Activated CD4-positive, alpha-beta T cell treated with anti-CD3 and anti-CD28 coated beads, Interleukin-2, amount 50 U/mL, for 1 hour (primary cell): ENCODE measurements at regions not wholly inside any gene's neighbourhood (a gene's known extent, or its start where the extent isn't known, plus 50 kb on each side); places are given as distances from the start of the nearest gene placed in this dataset.

Experiments
- DNase-seq: peaks from one replicate; pipeline ENCODE4 v3.0.0-alpha.2; 2020

DNA sequence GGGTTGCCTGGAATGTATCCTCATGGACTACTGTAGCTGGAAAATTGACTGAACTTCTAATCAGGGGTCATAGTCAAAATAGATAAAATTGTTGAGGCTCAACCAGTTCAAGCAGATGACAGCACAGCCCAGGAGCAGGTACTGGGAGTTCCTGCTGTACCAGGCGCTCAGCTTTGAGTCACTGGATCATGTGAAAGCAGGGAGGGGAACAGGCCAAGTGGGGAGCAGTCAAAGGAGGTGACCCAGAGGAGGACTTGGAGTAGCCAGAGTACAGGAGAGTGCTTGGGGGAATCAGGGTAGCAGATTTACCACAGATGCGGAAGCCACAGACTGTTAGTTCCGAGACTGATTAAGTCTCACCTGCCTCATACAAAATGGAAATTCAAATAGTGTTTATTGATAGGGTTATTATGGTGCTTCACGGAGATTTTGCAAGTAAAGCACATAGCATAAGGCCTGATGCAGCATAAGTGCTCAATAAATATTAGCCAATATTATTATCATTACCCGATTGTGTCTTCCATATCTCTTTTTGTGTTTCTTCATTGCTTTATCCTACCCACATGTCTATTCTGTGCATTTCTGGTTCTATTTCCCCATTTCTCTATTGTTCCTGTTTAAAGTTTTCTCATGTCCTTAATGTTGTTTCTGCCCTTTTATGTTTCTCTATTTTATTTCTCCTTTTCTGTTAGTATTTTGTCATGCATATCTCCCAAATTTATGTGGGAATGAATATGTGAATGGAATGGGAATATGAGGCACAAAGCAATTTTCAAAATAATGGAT lies 369.2 kb upstream of the MCTP2 start:
- no peak for DNase-seq

GRCh38 chr15:93861413-93861812 lies 369.9 kb upstream of the MCTP2 start:
- DNase-seq = no peak

DNA sequence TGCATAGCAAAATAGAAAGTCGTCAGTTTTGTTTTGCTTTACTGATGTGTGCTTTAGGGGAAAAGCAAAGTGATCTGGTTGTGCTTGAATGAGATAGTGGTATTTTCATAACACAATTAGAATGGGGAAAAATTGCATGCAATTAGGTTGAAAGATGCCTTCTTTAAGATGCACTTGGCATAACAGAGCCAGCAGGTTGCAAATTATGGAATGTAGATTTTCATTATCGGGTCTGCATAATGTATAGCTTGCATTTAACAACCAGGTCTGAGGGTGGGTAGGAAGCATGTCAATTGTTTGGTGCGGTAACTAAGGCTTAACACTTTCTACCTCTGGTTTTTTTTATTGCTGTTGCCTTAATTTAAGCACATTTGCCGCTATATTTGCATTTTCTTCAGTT lies 370.7 kb upstream of the MCTP2 start:
- no peak for DNase-seq

GRCh38 chr15:93859176-93859575 lies 372.2 kb upstream of the MCTP2 start:
- DNase-seq = no peak

DNA sequence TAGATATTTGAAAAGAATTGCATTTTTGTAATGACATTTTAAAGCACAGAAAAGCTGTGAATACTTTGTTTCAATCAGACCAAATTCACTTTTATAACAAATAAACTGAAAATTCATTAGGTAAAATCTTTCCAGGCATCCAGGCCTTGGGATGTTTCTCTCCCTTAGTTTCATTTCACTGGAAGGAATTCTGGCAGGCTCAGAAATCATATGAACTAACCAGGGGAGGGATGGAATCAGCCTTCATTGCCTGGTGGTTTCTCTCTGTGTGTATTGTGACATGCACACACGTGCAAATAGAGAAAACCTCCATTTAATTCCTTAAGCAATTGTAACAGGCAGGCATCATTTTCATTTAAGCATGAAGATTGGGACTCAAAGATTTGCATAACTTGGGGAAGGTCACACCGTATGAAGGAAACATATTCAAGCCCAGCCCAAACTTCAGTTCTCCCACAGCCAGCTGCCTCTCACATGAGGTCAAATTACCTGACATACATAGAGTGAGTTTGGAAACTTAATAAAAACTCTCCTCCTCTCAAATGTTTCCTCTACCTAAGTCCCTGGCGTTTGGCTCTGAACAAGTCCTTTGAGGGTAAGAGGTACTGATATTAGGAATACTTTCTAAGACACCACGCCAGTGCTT lies 376.1 kb upstream of the MCTP2 start:
- DNase-seq = no peak

- DNase-seq = no peak
Measured at GRCh38 chr15:93854088-93854487, 377.3 kb upstream of the MCTP2 start.

- no peak for DNase-seq
Measured at GRCh38 chr15:93852761-93853160, 378.6 kb upstream of the MCTP2 start.

GRCh38 chr15:93848490-93848889 lies 382.9 kb upstream of the MCTP2 start:
- DNase-seq = no peak

DNA sequence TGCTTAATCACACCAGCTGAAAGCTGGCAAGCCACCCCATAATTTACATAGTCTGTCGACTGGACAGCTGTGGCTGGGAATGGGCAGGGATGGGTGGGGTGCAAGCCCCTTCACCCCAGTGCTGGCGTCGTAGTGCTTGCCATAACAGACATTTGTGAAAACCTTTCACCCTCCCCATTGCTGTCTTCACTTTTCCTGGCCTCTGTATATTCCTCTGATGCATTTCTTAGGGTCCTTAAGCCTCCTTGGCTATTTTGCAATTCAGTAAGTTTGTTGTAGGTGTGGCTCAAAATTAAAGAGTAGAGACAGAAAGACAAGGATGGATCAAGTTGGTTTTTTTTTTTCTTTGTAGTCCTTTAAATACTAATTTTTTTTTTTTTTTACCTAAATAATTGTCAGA lies 383.3 kb upstream of the MCTP2 start:
- DNase-seq = no peak

- DNase-seq = no peak
Measured at GRCh38 chr15:93846148-93846547, 385.2 kb upstream of the MCTP2 start.

- no peak for DNase-seq
Measured at GRCh38 chr15:93837450-93837849, 393.9 kb upstream of the MCTP2 start.

GRCh38 chr15:93835344-93835743 lies 396.0 kb upstream of the MCTP2 start:
- DNase-seq = no peak

- no peak for DNase-seq
Measured at GRCh38 chr15:93831641-93832040, 399.7 kb upstream of the MCTP2 start.

DNA sequence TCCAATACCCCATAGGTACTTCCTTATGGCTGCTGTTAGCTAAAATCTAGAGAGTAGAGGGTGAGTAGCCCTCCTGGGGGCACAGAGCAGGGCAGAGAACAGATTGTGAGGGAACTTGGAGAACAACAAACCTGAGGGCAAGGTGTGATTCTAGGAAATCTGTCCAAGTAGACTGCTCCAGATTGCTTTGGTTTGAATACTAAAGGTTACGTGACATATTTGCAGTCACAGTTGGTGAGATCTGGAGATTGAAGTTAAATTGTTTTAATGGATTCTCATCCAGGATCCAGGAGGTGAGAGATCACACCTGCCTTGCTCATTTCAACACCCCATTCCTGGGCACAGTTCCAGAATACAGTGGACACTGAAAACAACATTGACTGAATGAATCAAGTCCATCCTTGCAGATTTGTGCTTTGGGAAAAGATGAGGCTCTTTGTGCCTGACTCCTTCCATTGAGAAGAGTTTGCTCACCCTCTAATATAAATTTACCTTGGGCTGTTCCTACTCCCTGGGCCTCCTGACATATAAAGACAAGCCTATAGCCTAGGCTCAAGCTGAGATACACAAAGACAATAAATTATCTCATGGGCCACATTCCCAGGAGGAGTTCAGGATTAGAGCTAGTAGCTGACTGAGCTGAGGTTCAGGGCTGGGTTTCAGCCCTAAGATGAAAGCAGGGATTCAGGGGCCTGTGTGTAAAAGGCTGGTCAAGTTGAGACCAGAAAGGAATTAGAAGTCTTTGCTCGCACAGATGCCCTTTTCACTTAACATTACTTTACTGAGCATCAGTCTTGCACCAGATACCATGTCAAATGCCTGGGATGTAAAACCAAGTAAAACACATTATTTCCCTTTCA lies 400.9 kb upstream of the MCTP2 start:
- no peak for DNase-seq

DNA sequence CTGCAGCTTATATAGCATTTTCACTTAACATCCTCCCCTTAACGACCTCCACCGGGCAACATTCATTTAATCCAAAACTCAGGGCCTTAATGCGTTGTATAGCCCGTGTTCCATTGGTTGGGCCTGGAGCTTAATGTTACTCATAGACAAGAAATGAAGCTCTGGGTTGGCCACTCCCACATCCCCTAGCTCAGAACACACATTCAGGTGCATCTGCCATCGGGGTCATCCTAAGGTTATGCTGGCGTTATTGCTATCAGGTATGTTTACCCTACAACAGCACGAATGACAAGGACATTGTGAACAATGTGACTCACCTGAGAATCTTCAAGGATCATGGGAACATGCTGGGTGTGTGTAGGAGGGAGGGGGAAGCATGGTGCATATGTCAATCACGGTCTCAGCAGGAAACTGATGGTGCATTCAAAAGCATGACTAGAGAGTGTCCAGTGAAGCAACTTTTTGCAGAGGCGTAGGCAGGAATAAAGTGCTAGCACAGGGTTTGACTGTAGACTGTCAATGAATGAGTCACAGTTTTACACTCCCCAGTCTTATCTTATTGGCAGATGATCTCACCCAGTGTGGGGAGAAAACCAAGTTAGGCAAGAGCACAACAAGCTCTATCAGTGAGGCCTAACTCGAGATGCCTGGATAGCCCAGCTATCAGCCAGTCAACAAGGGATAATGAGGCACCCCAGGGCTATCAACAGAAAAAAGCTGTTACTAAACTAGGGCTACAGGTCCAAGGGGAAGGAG lies 402.1 kb upstream of the MCTP2 start:
- no peak for DNase-seq

- DNase-seq = no peak
Measured at GRCh38 chr15:93826790-93827189, 404.6 kb upstream of the MCTP2 start.

DNA sequence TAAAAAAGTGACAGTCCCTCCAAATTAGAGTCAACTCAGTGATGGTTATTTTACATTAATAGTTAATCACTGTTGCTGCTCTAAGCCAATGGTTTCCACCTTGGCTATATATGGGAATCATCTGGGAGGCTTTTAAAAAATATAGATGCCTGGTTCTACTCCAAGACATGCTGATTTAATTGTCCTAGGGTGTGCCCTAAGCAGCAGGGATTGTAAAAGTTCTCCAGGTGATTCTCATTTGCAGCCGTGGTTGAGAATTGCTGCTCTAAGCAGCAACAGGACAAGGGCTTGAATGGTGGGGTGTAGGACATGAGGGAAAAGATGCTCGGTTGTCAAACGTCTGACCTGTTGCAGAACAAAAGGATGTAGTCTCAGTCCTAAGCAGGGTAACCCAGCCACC lies 405.1 kb upstream of the MCTP2 start:
- DNase-seq = no peak

GRCh38 chr15:93825682-93826081 lies 405.7 kb upstream of the MCTP2 start:
- DNase-seq = no peak

- no peak for DNase-seq
Measured at GRCh38 chr15:93823971-93824913, 407.1 kb upstream of the MCTP2 start.

- DNase-seq = no peak
Measured at GRCh38 chr15:93820566-93820965, 410.8 kb upstream of the MCTP2 start.

DNA sequence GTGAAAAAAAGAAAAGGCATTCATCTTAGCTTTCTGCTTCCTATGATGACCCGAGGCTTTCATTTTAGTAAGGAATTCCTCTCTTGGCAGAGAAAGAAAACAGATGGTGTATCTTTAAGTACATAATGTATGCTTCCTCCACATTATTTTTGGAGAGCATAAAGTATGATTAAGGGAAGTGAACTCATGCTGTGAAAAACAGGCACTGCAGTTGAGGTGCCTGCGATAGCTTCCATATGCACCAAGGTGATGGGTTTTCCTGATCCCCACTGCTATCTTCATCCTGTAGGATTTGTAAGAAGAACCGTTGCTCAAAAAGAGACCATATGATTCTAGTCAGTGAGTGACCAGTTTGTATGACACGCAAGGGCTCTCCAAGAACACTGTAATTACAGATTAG lies 411.5 kb upstream of the MCTP2 start:
- no peak for DNase-seq

DNA sequence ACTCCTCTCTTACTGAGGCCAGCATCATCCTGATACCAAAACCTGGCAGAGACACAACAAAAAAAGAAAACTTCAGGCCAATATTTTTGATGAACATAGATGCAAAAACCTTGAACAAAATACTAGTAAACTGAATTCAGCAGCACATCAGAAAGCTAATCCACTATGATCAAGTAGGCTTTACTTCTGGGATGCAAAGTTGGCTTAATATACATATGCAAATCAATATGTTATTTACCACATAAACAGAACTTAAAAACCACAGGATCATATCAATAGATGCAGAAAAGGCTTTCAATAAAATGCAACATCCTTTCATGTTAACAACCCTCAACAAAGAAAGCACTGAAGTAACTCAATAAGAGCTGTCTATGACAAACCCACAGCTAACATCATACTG lies 414.5 kb upstream of the MCTP2 start:
- DNase-seq = no peak
